ENCODE measurements at regions not wholly inside any gene's neighbourhood (a gene's known extent, or its start where the extent isn't known, plus 50 kb on each side); places are given as distances from the start of the nearest gene placed in this dataset.

GRCh38 chrX:69028006-69028760, 137.1 kb downstream of the PJA1 start:
- TF ChIP-seq CTCF (conservative IDR thresholded peaks at IDR 0.05 in 1 of 2, IDR thresholded peaks at IDR 0.05 in 1 of 2; ENCODE audit: low read depth in 1 of 2, low read length in 2 of 2) (no peak), EZH2 (IDR thresholded peaks at IDR 0.05; ENCODE audit: low read length, missing control alignments) (no peak)
